Sigmoid colon (tissue), 6 donors: ENCODE measurements at regions not wholly inside any gene's neighbourhood (a gene's known extent, or its start where the extent isn't known, plus 50 kb on each side); places are given as distances from the start of the nearest gene placed in this dataset.

Source experiments
- DNase-seq: peaks from one replicate; pipeline ENCODE4 v3.0.0-alpha.2; 2019
- H3K27ac ChIP-seq, 4 donors: fragments of 200-600 bp; sonication (generic); one replicate each; pipeline ENCODE4 v1.5.1; 2016 to 2019; ENCODE audit warnings: mild to moderate bottlenecking in 1 of 4
- H3K27me3 ChIP-seq, 3 donors: fragments of 200-600 bp; sonication (generic); one replicate each; pipeline ENCODE4 v1.5.1; 2019; ENCODE audit warnings: mild to moderate bottlenecking in 1 of 3
- H3K36me3 ChIP-seq, 4 donors: fragments of 200-600 bp; sonication (generic); one replicate each; pipeline ENCODE4 v1.5.1; 2016 to 2019
- H3K4me1 ChIP-seq, 4 donors: fragments of 200-600 bp; sonication (generic); one replicate each; pipeline ENCODE4 v1.5.1; 2017 to 2019
- H3K4me3 ChIP-seq, 4 donors: fragments of 200-600 bp; sonication (generic); one replicate each; pipeline ENCODE4 v1.5.1; 2017 to 2019; ENCODE audit warnings: mild to moderate bottlenecking in 2 of 4, moderate library complexity in 1 of 4
- H3K9me3 ChIP-seq, 4 donors: fragments of 200-600 bp in 3 of 4; sonication (generic) in 3 of 4; one replicate each; pipeline versions ENCODE4 v1.5.1 to v1.6.1; 2013 to 2019
- EP300 ChIP-seq, 4 donors: sonication (generic); formaldehyde crosslinking; IDR thresholded peaks; one replicate each; pipeline ENCODE4 v1.6.1; 2017; ENCODE audit warnings: antibody characterized with exemption in 4 of 4
- POLR2A ChIP-seq, 2 donors: fragments of 450-650 bp; IDR thresholded peaks; one replicate each; pipeline ENCODE4 v1.6.1; 2016; ENCODE audit warnings: antibody characterized with exemption in 2 of 2, mild to moderate bottlenecking in 2 of 2, moderate library complexity in 2 of 2
- POLR2AphosphoS5 ChIP-seq, 4 donors: sonication (generic); formaldehyde crosslinking; IDR thresholded peaks; one replicate each; pipeline ENCODE4 v1.6.1; 2017; ENCODE audit warnings: antibody characterized with exemption in 4 of 4
- WGBS, 2 donors: extraction: QIAGEN DNeasy Blood & Tissue Kit; methylation state at CpG; one replicate each; pipeline ENCODE4 v1.1.7; 2013; 5-methylcytosine and 5-hydroxymethylcytosine counted together
- intact Hi-C: fragments of 100-400 bp; cut with DNase I; formaldehyde crosslinking; loops from one replicate; pipeline ENCODE4 v1.15.1; 2023
- TF ChIP-seq, protein P1 (sequence below), 4 experiments: fragments of 450-650 bp in 3 of 4; fragments of 200-600 bp in 1 of 4; IDR thresholded peaks; one replicate each; pipeline ENCODE4 v1.5.1; 2016 to 2019; ENCODE audit warnings: antibody characterized with exemption in 4 of 4, mild to moderate bottlenecking in 3 of 4, moderate library complexity in 2 of 4
- donor health status: healthy with polysubstance abuse.
- donor health status: healthy.

DNA sequence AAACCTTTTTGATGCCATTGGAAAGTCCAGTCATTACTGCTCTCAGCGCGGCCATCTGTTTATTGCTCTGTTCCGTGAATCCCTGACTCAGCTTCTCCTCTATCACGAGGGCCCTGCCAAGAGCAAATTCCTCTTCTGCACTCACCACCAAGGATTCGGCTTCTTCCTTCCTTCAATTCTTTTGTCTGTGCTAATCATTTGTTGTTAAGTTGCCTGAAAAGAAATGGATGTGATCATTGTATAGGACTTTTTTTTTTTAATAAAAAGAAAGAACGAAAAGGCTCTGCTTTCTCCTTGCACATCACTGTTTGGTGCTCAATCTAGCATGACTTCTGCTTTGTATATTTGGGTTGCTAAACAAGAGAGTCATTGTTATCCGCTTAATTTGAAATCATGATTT, 128.7 kb upstream of the PIK3R1 start:
- H3K4me1 ChIP-seq: peaks cover 0 to 25% (median 20%) of the 10 kb centered on the region in 4 donors
- TF ChIP-seq POLR2A (IDR thresholded peaks at IDR 0.05) (no peak), POLR2AphosphoS5 (IDR thresholded peaks at IDR 0.05) (peak in 2 of 4 donors; percentile 24 to 41), EP300 (IDR thresholded peaks at IDR 0.05) (no peak)
- TF ChIP-seq, protein P1, sequence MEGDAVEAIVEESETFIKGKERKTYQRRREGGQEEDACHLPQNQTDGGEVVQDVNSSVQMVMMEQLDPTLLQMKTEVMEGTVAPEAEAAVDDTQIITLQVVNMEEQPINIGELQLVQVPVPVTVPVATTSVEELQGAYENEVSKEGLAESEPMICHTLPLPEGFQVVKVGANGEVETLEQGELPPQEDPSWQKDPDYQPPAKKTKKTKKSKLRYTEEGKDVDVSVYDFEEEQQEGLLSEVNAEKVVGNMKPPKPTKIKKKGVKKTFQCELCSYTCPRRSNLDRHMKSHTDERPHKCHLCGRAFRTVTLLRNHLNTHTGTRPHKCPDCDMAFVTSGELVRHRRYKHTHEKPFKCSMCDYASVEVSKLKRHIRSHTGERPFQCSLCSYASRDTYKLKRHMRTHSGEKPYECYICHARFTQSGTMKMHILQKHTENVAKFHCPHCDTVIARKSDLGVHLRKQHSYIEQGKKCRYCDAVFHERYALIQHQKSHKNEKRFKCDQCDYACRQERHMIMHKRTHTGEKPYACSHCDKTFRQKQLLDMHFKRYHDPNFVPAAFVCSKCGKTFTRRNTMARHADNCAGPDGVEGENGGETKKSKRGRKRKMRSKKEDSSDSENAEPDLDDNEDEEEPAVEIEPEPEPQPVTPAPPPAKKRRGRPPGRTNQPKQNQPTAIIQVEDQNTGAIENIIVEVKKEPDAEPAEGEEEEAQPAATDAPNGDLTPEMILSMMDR (IDR thresholded peaks at IDR 0.05): no peak
- H3K36me3 ChIP-seq: no peaks in the 10 kb centered on the region
- H3K27ac ChIP-seq: peak overlapping the region in 3 of 4 donors; percentile 15 to 50 (median 22)
- H3K27me3 ChIP-seq: no peaks in the 10 kb centered on the region
- DNase-seq: peak; percentile 75
- H3K4me3 ChIP-seq: no peak overlapping the region
- intact Hi-C loops: no loop called here
- WGBS, 2 donors: 76 to 82% methylated on average over 7 of the region's 7 CpGs
- no peaks in the 10 kb centered on the region for H3K9me3 ChIP-seq

DNA sequence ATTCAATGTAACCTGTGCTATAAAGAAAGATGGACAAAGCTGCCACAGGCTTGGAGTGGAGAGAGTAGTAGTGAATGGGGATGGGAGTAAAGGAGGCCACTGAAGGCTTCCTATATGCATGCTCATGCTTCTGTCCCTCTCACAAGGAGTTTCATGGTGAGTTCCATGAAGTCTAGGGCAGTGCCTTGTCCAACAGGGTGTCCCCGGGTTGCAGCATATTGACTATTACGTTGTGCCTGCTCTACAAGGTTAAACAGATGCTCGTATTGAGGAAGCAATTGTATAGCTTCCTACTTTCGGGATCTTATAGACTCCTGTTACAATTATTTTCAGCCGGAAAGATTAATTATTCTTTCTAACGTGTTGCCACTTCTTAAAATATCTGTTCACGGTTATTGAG, 129.1 kb upstream of the PIK3R1 start:
- TF ChIP-seq, protein P1 (IDR thresholded peaks at IDR 0.05): no peak
- Histone ChIP-seq H3K27ac (peak overlapping the region in 3 of 4 donors; percentile 15 to 50 (median 22)), H3K27me3 (no peaks in the 10 kb centered on the region), H3K4me1 (peaks cover 0 to 25% (median 20%) of the 10 kb centered on the region in 4 donors), H3K4me3 (no peak overlapping the region), H3K36me3 (no peaks in the 10 kb centered on the region), H3K9me3 (no peaks in the 10 kb centered on the region)
- 88 to 93% methylated on average over 7 of the region's 7 CpGs for WGBS, 2 donors
- DNase-seq: no peak
- intact Hi-C loops: no loop called here

DNA sequence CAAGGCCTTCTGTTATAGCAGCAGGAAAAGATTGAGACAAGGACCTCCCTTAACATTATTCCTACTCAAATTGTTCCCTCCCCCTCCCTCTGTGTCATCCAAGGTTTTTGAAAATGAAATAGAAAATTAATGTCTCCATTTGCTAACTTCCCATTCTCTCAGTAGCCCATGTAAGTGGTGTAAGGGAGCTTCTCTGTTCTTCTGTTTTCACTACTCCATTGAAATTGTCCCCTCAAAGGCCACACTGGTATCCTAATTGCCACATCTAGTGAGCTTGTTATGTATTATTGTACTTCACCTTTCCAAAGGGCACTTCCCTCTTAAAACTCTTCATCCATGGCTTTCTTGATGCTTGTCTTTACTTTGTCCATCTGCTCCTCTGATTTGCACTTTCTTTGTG, 131.2 kb upstream of the PIK3R1 start:
- no peak for DNase-seq
- Histone ChIP-seq H3K36me3 (no peaks in the 10 kb centered on the region), H3K27me3 (no peaks in the 10 kb centered on the region), H3K4me3 (no peak overlapping the region), H3K9me3 (no peaks in the 10 kb centered on the region), H3K27ac (no peak overlapping the region), H3K4me1 (peaks cover 0 to 25% (median 20%) of the 10 kb centered on the region in 4 donors)
- TF ChIP-seq POLR2A (IDR thresholded peaks at IDR 0.05) (no peak), EP300 (IDR thresholded peaks at IDR 0.05) (no peak), POLR2AphosphoS5 (IDR thresholded peaks at IDR 0.05) (no peak)
- TF ChIP-seq, protein P1 (IDR thresholded peaks at IDR 0.05): no peak
- intact Hi-C loops: no loop called here

DNA sequence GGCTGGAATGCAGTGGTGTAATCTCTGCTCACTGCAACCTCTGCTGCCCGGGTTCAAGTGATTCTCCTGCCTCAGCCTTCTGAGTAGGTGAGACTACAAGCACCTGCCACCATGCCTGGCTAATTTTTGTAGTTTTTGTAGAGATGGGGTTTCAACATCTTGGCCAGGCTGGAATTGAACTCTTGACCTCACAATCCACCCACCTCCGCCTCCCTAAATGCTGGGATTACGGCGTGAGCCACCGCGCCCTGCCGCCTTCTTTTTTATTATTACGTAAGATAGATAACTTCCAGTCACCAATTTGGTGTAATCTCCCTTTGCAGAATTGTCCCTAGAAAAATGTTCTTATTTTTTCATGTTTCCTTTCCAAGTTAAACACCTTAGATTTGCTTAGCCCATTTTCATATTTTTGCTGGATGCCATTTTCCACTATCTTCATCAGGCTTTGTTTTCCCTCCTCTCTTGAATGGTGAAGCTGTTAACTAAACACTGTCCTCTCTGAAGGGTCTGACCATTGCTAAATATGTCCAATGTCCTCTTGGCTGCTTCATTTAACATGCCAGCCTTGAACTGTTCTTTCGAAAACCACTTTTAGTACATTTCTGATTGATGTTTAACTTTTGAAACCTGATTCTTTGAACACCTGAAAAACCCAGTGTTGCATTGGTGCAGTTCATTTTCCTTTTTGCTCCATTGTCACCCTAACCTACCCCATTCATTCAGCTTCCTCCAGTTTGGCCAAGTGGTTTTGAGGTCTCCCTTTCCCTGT, 135.1 kb upstream of the PIK3R1 start:
- Histone ChIP-seq H3K9me3 (no peaks in the 10 kb centered on the region), H3K27ac (no peak overlapping the region), H3K4me1 (no peaks in the 10 kb centered on the region), H3K4me3 (no peak overlapping the region), H3K36me3 (no peaks in the 10 kb centered on the region), H3K27me3 (no peaks in the 10 kb centered on the region)
- 78 to 82% methylated on average over 9 of the region's 9 CpGs for WGBS, 2 donors
- DNase-seq: no peak
- intact Hi-C loops: no loop called here
- TF ChIP-seq POLR2AphosphoS5 (IDR thresholded peaks at IDR 0.05): no peak
- TF ChIP-seq POLR2A (IDR thresholded peaks at IDR 0.05): no peak
- no peak for TF ChIP-seq EP300 (IDR thresholded peaks at IDR 0.05)
- TF ChIP-seq, protein P1 (IDR thresholded peaks at IDR 0.05): no peak
